ENCODE measurements at regions not wholly inside any gene's neighbourhood (a gene's known extent, or its start where the extent isn't known, plus 50 kb on each side); places are given as distances from the start of the nearest gene placed in this dataset.

- Histone ChIP-seq H3K9ac (ENCODE audit: insufficient read depth in 1 of 2, low read length in 2 of 2) (no peak overlapping the region), H3K27me3 (ENCODE audit: control insufficient read depth in 3 of 3, insufficient read depth in 3 of 3, low read length in 2 of 3) (no peaks in the 10 kb centered on the region), H3K36me3 (ENCODE audit: control insufficient read depth in 4 of 4, insufficient read depth in 4 of 4, low read length in 4 of 4) (no peaks in the 10 kb centered on the region), H3K4me1 (ENCODE audit: control insufficient read depth in 5 of 5, insufficient read depth in 5 of 5, low read length in 5 of 5) (peaks cover 0 to 4% (median 0%) of the 10 kb centered on the region in 5 donors), H3K9me3 (ENCODE audit: control insufficient read depth in 4 of 4, insufficient read depth in 3 of 4, low read length in 3 of 4) (peaks cover 0 to 5% (median 0%) of the 10 kb centered on the region in 4 donors), H3K4me3 (no peak overlapping the region), H3K27ac (ENCODE audit: low read depth in 1 of 2, low read length in 1 of 2) (no peak overlapping the region)
- no peak for DNase-seq
- no peak for TF ChIP-seq CTCF (IDR thresholded peaks at IDR 0.05; ENCODE audit: control extremely low read depth, extremely low read depth)
- 98 to 100% methylated on average over 3 of the region's 3 CpGs for WGBS, 2 donors
- ATAC-seq (ENCODE audit: insufficient read depth, low FRiP score): no peak
Measured at GRCh38 chr6:33507261-33507660, 52.9 kb downstream of the ZBTB9 start.

- Histone ChIP-seq H3K4me3 (no peak overlapping the region), H3K4me1 (ENCODE audit: control insufficient read depth in 5 of 5, insufficient read depth in 5 of 5, low read length in 5 of 5) (peaks cover 0 to 4% (median 0%) of the 10 kb centered on the region in 5 donors), H3K36me3 (ENCODE audit: control insufficient read depth in 4 of 4, insufficient read depth in 4 of 4, low read length in 4 of 4) (no peaks in the 10 kb centered on the region), H3K9me3 (ENCODE audit: control insufficient read depth in 4 of 4, insufficient read depth in 3 of 4, low read length in 3 of 4) (no peaks in the 10 kb centered on the region), H3K27me3 (ENCODE audit: control insufficient read depth in 3 of 3, insufficient read depth in 3 of 3, low read length in 2 of 3) (peaks cover 0 to 3% (median 0%) of the 10 kb centered on the region in 3 donors), H3K27ac (ENCODE audit: low read depth in 1 of 2, low read length in 1 of 2) (peak overlapping the region in 1 of 2 donors; percentile 4), H3K9ac (ENCODE audit: insufficient read depth in 1 of 2, low read length in 2 of 2) (no peak overlapping the region)
- ATAC-seq (ENCODE audit: insufficient read depth, low FRiP score) (no peak), DNase-seq (peak in 1 of 3 donors; percentile 19)
- TF ChIP-seq CTCF (IDR thresholded peaks at IDR 0.05; ENCODE audit: control extremely low read depth, extremely low read depth): no peak
- 22 to 24% methylated on average over 16 of the region's 16 CpGs for WGBS, 2 donors
Measured at GRCh38 chr6:33508935-33509926, 54.9 kb downstream of the ZBTB9 start.

- Histone ChIP-seq H3K27ac (ENCODE audit: low read depth in 1 of 2, low read length in 1 of 2) (no peak overlapping the region), H3K27me3 (ENCODE audit: control insufficient read depth in 3 of 3, insufficient read depth in 3 of 3, low read length in 2 of 3) (peaks cover 0 to 3% (median 0%) of the 10 kb centered on the region in 3 donors), H3K9ac (ENCODE audit: insufficient read depth in 1 of 2, low read length in 2 of 2) (no peak overlapping the region), H3K4me3 (no peak overlapping the region), H3K4me1 (ENCODE audit: control insufficient read depth in 5 of 5, insufficient read depth in 5 of 5, low read length in 5 of 5) (peaks cover 0 to 3% (median 0%) of the 10 kb centered on the region in 5 donors), H3K9me3 (ENCODE audit: control insufficient read depth in 4 of 4, insufficient read depth in 3 of 4, low read length in 3 of 4) (no peaks in the 10 kb centered on the region), H3K36me3 (ENCODE audit: control insufficient read depth in 4 of 4, insufficient read depth in 4 of 4, low read length in 4 of 4) (no peaks in the 10 kb centered on the region)
- WGBS, 2 donors: 74 to 81% methylated on average over 1 of the region's 1 CpG
- no peak for DNase-seq
- TF ChIP-seq CTCF (IDR thresholded peaks at IDR 0.05; ENCODE audit: control extremely low read depth, extremely low read depth): no peak
- no peak for ATAC-seq (ENCODE audit: insufficient read depth, low FRiP score)
Measured at GRCh38 chr6:33513213-33513612, 58.8 kb downstream of the ZBTB9 start.

Data from lung (tissue), 11 donors.